ENCODE measurements at regions not wholly inside any gene's neighbourhood (a gene's known extent, or its start where the extent isn't known, plus 50 kb on each side); places are given as distances from the start of the nearest gene placed in this dataset.

DNA sequence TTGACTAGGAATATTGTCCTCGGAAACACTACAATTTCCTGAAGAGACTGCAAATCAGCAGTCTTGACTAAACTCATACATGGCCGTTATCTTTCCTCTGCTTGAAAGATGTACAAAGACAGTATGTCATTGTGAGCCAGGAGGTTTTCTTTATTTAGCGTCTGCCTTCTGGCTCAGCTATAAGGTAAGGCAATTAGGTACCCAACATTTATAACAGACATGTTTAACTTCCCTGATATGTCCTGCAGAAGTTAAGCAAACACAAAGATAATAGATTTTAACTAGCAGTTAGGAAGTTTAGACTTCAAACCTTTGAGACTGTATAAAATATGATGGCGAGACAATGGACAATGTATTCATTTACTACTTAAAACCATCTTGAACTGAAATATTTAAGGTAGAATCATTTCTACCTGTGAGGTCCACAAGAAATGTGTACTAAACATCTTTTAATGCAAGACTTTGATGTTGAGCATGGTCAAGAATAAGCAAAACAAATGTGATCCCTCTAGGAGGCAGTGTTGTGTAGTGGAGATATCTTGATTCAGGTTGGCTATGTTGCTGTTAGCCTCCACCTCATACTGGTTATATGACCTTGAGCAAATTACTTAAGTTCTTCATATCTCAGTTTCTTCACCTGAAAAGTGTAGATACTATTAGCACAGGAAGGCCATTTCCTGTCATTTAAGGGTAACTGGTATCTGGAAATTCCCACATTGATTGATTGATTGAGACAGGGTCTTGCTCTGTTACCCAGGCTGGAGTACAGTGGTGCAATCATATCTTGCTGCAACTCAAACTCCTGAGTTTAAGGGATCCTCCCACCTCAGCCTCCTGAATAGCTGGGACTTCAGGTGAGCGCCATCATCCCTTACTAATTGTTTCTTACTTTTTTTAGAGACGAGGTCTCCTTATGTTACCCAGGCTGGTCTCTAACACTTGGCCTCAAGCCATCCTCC lies 96.3 kb upstream of the EEA1 start:
- TF ChIP-seq POLR2A (IDR thresholded peaks at IDR 0.05; ENCODE audit: borderline replicate concordance, extremely low read depth, insufficient read depth, insufficient read length), result no peak
- no peak for TF ChIP-seq SP1 (IDR thresholded peaks at IDR 0.05; ENCODE audit: low read depth)
- TF ChIP-seq TCF7L2 (IDR thresholded peaks at IDR 0.05; ENCODE audit: borderline replicate concordance, extremely low read depth, insufficient read depth, insufficient read length), result peak; percentile 63
- TF ChIP-seq, protein P1, sequence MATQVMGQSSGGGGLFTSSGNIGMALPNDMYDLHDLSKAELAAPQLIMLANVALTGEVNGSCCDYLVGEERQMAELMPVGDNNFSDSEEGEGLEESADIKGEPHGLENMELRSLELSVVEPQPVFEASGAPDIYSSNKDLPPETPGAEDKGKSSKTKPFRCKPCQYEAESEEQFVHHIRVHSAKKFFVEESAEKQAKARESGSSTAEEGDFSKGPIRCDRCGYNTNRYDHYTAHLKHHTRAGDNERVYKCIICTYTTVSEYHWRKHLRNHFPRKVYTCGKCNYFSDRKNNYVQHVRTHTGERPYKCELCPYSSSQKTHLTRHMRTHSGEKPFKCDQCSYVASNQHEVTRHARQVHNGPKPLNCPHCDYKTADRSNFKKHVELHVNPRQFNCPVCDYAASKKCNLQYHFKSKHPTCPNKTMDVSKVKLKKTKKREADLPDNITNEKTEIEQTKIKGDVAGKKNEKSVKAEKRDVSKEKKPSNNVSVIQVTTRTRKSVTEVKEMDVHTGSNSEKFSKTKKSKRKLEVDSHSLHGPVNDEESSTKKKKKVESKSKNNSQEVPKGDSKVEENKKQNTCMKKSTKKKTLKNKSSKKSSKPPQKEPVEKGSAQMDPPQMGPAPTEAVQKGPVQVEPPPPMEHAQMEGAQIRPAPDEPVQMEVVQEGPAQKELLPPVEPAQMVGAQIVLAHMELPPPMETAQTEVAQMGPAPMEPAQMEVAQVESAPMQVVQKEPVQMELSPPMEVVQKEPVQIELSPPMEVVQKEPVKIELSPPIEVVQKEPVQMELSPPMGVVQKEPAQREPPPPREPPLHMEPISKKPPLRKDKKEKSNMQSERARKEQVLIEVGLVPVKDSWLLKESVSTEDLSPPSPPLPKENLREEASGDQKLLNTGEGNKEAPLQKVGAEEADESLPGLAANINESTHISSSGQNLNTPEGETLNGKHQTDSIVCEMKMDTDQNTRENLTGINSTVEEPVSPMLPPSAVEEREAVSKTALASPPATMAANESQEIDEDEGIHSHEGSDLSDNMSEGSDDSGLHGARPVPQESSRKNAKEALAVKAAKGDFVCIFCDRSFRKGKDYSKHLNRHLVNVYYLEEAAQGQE (IDR thresholded peaks at IDR 0.05; ENCODE audit: low read depth), result no peak
- no peak for TF ChIP-seq FOSL1 (IDR thresholded peaks at IDR 0.05; ENCODE audit: low read depth)
- no peak for TF ChIP-seq EZH2phosphoT487 (IDR thresholded peaks at IDR 0.05; ENCODE audit: borderline replicate concordance)
- TF ChIP-seq, protein P2, sequence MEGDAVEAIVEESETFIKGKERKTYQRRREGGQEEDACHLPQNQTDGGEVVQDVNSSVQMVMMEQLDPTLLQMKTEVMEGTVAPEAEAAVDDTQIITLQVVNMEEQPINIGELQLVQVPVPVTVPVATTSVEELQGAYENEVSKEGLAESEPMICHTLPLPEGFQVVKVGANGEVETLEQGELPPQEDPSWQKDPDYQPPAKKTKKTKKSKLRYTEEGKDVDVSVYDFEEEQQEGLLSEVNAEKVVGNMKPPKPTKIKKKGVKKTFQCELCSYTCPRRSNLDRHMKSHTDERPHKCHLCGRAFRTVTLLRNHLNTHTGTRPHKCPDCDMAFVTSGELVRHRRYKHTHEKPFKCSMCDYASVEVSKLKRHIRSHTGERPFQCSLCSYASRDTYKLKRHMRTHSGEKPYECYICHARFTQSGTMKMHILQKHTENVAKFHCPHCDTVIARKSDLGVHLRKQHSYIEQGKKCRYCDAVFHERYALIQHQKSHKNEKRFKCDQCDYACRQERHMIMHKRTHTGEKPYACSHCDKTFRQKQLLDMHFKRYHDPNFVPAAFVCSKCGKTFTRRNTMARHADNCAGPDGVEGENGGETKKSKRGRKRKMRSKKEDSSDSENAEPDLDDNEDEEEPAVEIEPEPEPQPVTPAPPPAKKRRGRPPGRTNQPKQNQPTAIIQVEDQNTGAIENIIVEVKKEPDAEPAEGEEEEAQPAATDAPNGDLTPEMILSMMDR (IDR thresholded peaks at IDR 0.05 in 2 of 3, conservative IDR thresholded peaks at IDR 0.05 in 1 of 3; ENCODE audit: borderline replicate concordance in 1 of 3, insufficient read depth in 1 of 3, low read depth in 2 of 3, low read length in 2 of 3), result peak; percentile 49 to 64 (median 54); a peak in 5 of 6 replicates
